Activated naive CD4-positive, alpha-beta T cell treated with anti-CD3 and anti-CD28 coated beads for 36 hours (primary cell): ENCODE measurements at regions not wholly inside any gene's neighbourhood (a gene's known extent, or its start where the extent isn't known, plus 50 kb on each side); places are given as distances from the start of the nearest gene placed in this dataset.

Source experiments
- CTCF ChIA-PET: fragments of 350-600 bp; sonication (Branson Sonifier 250); formaldehyde crosslinking; loops from one replicate; lab custom pipeline; 2021; ENCODE audit warnings: antibody characterized with exemption; lab: Charles Lee
- DNase-seq: peaks from one replicate; pipeline ENCODE4 v3.0.0-alpha.2; 2020
- H3K27ac Mint-ChIP-seq: one replicate; pipeline ENCODE4 v1.8.0; 2021; ENCODE audit warnings: mild to moderate bottlenecking, mixed read lengths
- H3K27me3 Mint-ChIP-seq: one replicate; pipeline ENCODE4 v1.8.0; 2021; ENCODE audit warnings: low read depth, mixed read lengths
- H3K36me3 Mint-ChIP-seq: one replicate; pipeline ENCODE4 v1.8.0; 2021; ENCODE audit warnings: low read depth, mixed read lengths
- H3K4me1 Mint-ChIP-seq: one replicate; pipeline ENCODE4 v1.8.0; 2021; ENCODE audit warnings: low read depth, mixed read lengths
- H3K4me3 Mint-ChIP-seq: one replicate; pipeline ENCODE4 v1.8.0; 2021; ENCODE audit warnings: mild to moderate bottlenecking, moderate library complexity, mixed read lengths
- H3K9me3 Mint-ChIP-seq: one replicate; pipeline ENCODE4 v1.8.0; 2021; ENCODE audit warnings: mixed read lengths
- intact Hi-C: fragments of 100-400 bp; cut with micrococcal nuclease; formaldehyde crosslinking; loops from one replicate; pipeline ENCODE4 v1.15.1; 2023

GRCh38 chr13:55219538-55219937, 1921.2 kb upstream of the PRR20A start:
- CTCF ChIA-PET: no interaction called here
- H3K36me3 Mint-ChIP-seq: no peaks in the 10 kb centered on the region
- H3K27me3 Mint-ChIP-seq: no peaks in the 10 kb centered on the region
- H3K4me1 Mint-ChIP-seq: no peaks in the 10 kb centered on the region
- no peak overlapping the region for H3K27ac Mint-ChIP-seq
- H3K4me3 Mint-ChIP-seq: no peak overlapping the region
- intact Hi-C loops: no loop called here
- DNase-seq: no peak
- H3K9me3 Mint-ChIP-seq: peaks cover 3% of the 10 kb centered on the region

- CTCF ChIA-PET: no interaction called here
- DNase-seq: no peak
- intact Hi-C loops: no loop called here
- H3K4me3 Mint-ChIP-seq: no peak overlapping the region
- H3K27ac Mint-ChIP-seq: no peak overlapping the region
- H3K9me3 Mint-ChIP-seq: peaks cover 10% of the 10 kb centered on the region
- no peaks in the 10 kb centered on the region for H3K4me1 Mint-ChIP-seq
- H3K27me3 Mint-ChIP-seq: no peaks in the 10 kb centered on the region
- H3K36me3 Mint-ChIP-seq: no peaks in the 10 kb centered on the region
Observed at GRCh38 chr13:55229906-55230569, 1910.7 kb upstream of the PRR20A start.

GRCh38 chr13:55230570-55230908, 1910.2 kb upstream of the PRR20A start:
- CTCF ChIA-PET: no interaction called here
- Mint-ChIP-seq H3K9me3 (peaks cover 10% of the 10 kb centered on the region), H3K36me3 (no peaks in the 10 kb centered on the region), H3K4me3 (no peak overlapping the region), H3K27me3 (no peaks in the 10 kb centered on the region), H3K4me1 (no peaks in the 10 kb centered on the region), H3K27ac (no peak overlapping the region)
- DNase-seq: no peak
- intact Hi-C loops: no loop called here

- CTCF ChIA-PET: no interaction called here
- Mint-ChIP-seq H3K27me3 (no peaks in the 10 kb centered on the region), H3K36me3 (no peaks in the 10 kb centered on the region), H3K27ac (no peak overlapping the region), H3K9me3 (peaks cover 12% of the 10 kb centered on the region), H3K4me3 (no peak overlapping the region), H3K4me1 (no peaks in the 10 kb centered on the region)
- intact Hi-C loops: no loop called here
- DNase-seq: no peak
Observed at GRCh38 chr13:55234311-55234710, 1906.4 kb upstream of the PRR20A start.

GRCh38 chr13:55245005-55245644, 1895.6 kb upstream of the PRR20A start:
- H3K9me3 Mint-ChIP-seq: peaks cover 12% of the 10 kb centered on the region
- peaks cover 2% of the 10 kb centered on the region for H3K36me3 Mint-ChIP-seq
- no peaks in the 10 kb centered on the region for H3K4me1 Mint-ChIP-seq
- no peaks in the 10 kb centered on the region for H3K27me3 Mint-ChIP-seq
- no peak overlapping the region for H3K27ac Mint-ChIP-seq
- DNase-seq: peak; percentile 4
- H3K4me3 Mint-ChIP-seq: no peak overlapping the region
- intact Hi-C loops: no loop called here
- CTCF ChIA-PET: no interaction called here

- Mint-ChIP-seq H3K4me1 (no peaks in the 10 kb centered on the region), H3K4me3 (no peak overlapping the region), H3K9me3 (peaks cover 27% of the 10 kb centered on the region), H3K27ac (no peak overlapping the region), H3K36me3 (no peaks in the 10 kb centered on the region), H3K27me3 (no peaks in the 10 kb centered on the region)
- DNase-seq: no peak
- CTCF ChIA-PET: no interaction called here
- intact Hi-C loops: no loop called here
Observed at GRCh38 chr13:55255236-55255635, 1885.5 kb upstream of the PRR20A start.

- CTCF ChIA-PET: no interaction called here
- H3K9me3 Mint-ChIP-seq: peaks cover 15% of the 10 kb centered on the region
- no peak for DNase-seq
- intact Hi-C loops: no loop called here
- H3K4me3 Mint-ChIP-seq: no peak overlapping the region
- H3K36me3 Mint-ChIP-seq: no peaks in the 10 kb centered on the region
- H3K27ac Mint-ChIP-seq: no peak overlapping the region
- no peaks in the 10 kb centered on the region for H3K4me1 Mint-ChIP-seq
- H3K27me3 Mint-ChIP-seq: no peaks in the 10 kb centered on the region
Observed at GRCh38 chr13:55263045-55263444, 1877.7 kb upstream of the PRR20A start.

- no peak for DNase-seq
- no peaks in the 10 kb centered on the region for H3K36me3 Mint-ChIP-seq
- H3K27ac Mint-ChIP-seq: no peak overlapping the region
- intact Hi-C loops: no loop called here
- CTCF ChIA-PET: no interaction called here
- no peaks in the 10 kb centered on the region for H3K4me1 Mint-ChIP-seq
- H3K4me3 Mint-ChIP-seq: no peak overlapping the region
- H3K27me3 Mint-ChIP-seq: no peaks in the 10 kb centered on the region
- peaks cover 12% of the 10 kb centered on the region for H3K9me3 Mint-ChIP-seq
Observed at GRCh38 chr13:55266644-55267043, 1874.1 kb upstream of the PRR20A start.

GRCh38 chr13:55298201-55298600, 1842.5 kb upstream of the PRR20A start:
- DNase-seq: no peak
- Mint-ChIP-seq H3K27me3 (no peaks in the 10 kb centered on the region), H3K9me3 (peaks cover 21% of the 10 kb centered on the region), H3K4me3 (no peak overlapping the region), H3K36me3 (no peaks in the 10 kb centered on the region), H3K4me1 (no peaks in the 10 kb centered on the region), H3K27ac (no peak overlapping the region)
- intact Hi-C loops: no loop called here
- CTCF ChIA-PET: no interaction called here

GRCh38 chr13:55302568-55302967, 1838.2 kb upstream of the PRR20A start:
- Mint-ChIP-seq H3K27me3 (no peaks in the 10 kb centered on the region), H3K4me3 (no peak overlapping the region), H3K4me1 (no peaks in the 10 kb centered on the region), H3K36me3 (no peaks in the 10 kb centered on the region), H3K27ac (no peak overlapping the region), H3K9me3 (peaks cover 11% of the 10 kb centered on the region)
- CTCF ChIA-PET: no interaction called here
- no peak for DNase-seq
- intact Hi-C loops: no loop called here

- no peaks in the 10 kb centered on the region for H3K27me3 Mint-ChIP-seq
- no peaks in the 10 kb centered on the region for H3K4me1 Mint-ChIP-seq
- H3K36me3 Mint-ChIP-seq: no peaks in the 10 kb centered on the region
- H3K4me3 Mint-ChIP-seq: no peak overlapping the region
- no peak for DNase-seq
- intact Hi-C loops: no loop called here
- no peak overlapping the region for H3K27ac Mint-ChIP-seq
- peaks cover 3% of the 10 kb centered on the region for H3K9me3 Mint-ChIP-seq
- CTCF ChIA-PET: no interaction called here
Observed at GRCh38 chr13:55307909-55308308, 1832.8 kb upstream of the PRR20A start.

GRCh38 chr13:55341891-55342290, 1798.8 kb upstream of the PRR20A start:
- Mint-ChIP-seq H3K27me3 (no peaks in the 10 kb centered on the region), H3K4me3 (no peak overlapping the region), H3K9me3 (peaks cover 6% of the 10 kb centered on the region), H3K36me3 (no peaks in the 10 kb centered on the region), H3K27ac (no peak overlapping the region), H3K4me1 (no peaks in the 10 kb centered on the region)
- intact Hi-C loops: no loop called here
- no peak for DNase-seq
- CTCF ChIA-PET: no interaction called here

GRCh38 chr13:55345224-55345623, 1795.5 kb upstream of the PRR20A start:
- H3K4me1 Mint-ChIP-seq: no peaks in the 10 kb centered on the region
- CTCF ChIA-PET: no interaction called here
- no peaks in the 10 kb centered on the region for H3K36me3 Mint-ChIP-seq
- intact Hi-C loops: no loop called here
- H3K9me3 Mint-ChIP-seq: peaks cover 5% of the 10 kb centered on the region
- H3K27me3 Mint-ChIP-seq: no peaks in the 10 kb centered on the region
- H3K27ac Mint-ChIP-seq: no peak overlapping the region
- DNase-seq: no peak
- no peak overlapping the region for H3K4me3 Mint-ChIP-seq
